SIG-M5 treated with dmso at 0.1 percent for 504 hours (cell line): ENCODE measurements at regions not wholly inside any gene's neighbourhood (a gene's known extent, or its start where the extent isn't known, plus 50 kb on each side); places are given as distances from the start of the nearest gene placed in this dataset.

Source experiments
- DNase-seq: peaks from one replicate; lab custom pipeline; 2025; ENCODE audit not compliant: unreplicated experiment; lab: John Stamatoyannopoulos, UW

GRCh38 chr4:16377887-16378286 lies 151.6 kb upstream of the TAPT1 start:
- no peak for DNase-seq

- DNase-seq: no peak
These were observed 138.8 kb upstream of the TAPT1 start for GRCh38 chr4:16365036-16365569.

- no peak for DNase-seq
These were observed 134.5 kb upstream of the TAPT1 start for GRCh38 chr4:16360694-16361262.

- DNase-seq: no peak
These were observed 126.9 kb upstream of the TAPT1 start for GRCh38 chr4:16353165-16353564.

GRCh38 chr4:16351161-16351560 lies 124.9 kb upstream of the TAPT1 start:
- DNase-seq: no peak

- no peak for DNase-seq
These were observed 118.6 kb upstream of the TAPT1 start for GRCh38 chr4:16344853-16345252.

GRCh38 chr4:16337936-16338335 lies 111.7 kb upstream of the TAPT1 start:
- DNase-seq: no peak

- DNase-seq: no peak
These were observed 108.3 kb upstream of the TAPT1 start for GRCh38 chr4:16334601-16335000.

GRCh38 chr4:16329797-16330134 lies 103.5 kb upstream of the TAPT1 start:
- DNase-seq: no peak

- no peak for DNase-seq
These were observed 103.0 kb upstream of the TAPT1 start for GRCh38 chr4:16329125-16329796.

- no peak for DNase-seq
These were observed 95.9 kb upstream of the TAPT1 start for GRCh38 chr4:16322183-16322582.

GRCh38 chr4:16315456-16315855 lies 89.2 kb upstream of the TAPT1 start:
- DNase-seq: no peak

- DNase-seq: no peak
These were observed 84.3 kb upstream of the TAPT1 start for GRCh38 chr4:16310606-16311005.

GRCh38 chr4:16302648-16303047 lies 76.4 kb upstream of the TAPT1 start:
- no peak for DNase-seq

- DNase-seq: no peak
These were observed 70.7 kb upstream of the TAPT1 start for GRCh38 chr4:16297003-16297402.

GRCh38 chr4:16294455-16294854 lies 68.2 kb upstream of the TAPT1 start:
- no peak for DNase-seq

GRCh38 chr4:16293210-16293838 lies 67.1 kb upstream of the TAPT1 start:
- no peak for DNase-seq

GRCh38 chr4:16292585-16292984 lies 66.3 kb upstream of the TAPT1 start:
- DNase-seq: no peak

- DNase-seq: no peak
These were observed 64.6 kb upstream of the TAPT1 start for GRCh38 chr4:16290681-16291420.

GRCh38 chr4:16289897-16290554 lies 63.8 kb upstream of the TAPT1 start:
- DNase-seq: peak; percentile 12

GRCh38 chr4:16284050-16284449 lies 57.8 kb upstream of the TAPT1 start:
- no peak for DNase-seq
